ENCODE measurements at regions not wholly inside any gene's neighbourhood (a gene's known extent, or its start where the extent isn't known, plus 50 kb on each side); places are given as distances from the start of the nearest gene placed in this dataset.
"Not testable (repeated sequence)": the region's sequence is repeated elsewhere in the genome, so short reads cannot be mapped to it uniquely, and the experiment has no call there.

DNA sequence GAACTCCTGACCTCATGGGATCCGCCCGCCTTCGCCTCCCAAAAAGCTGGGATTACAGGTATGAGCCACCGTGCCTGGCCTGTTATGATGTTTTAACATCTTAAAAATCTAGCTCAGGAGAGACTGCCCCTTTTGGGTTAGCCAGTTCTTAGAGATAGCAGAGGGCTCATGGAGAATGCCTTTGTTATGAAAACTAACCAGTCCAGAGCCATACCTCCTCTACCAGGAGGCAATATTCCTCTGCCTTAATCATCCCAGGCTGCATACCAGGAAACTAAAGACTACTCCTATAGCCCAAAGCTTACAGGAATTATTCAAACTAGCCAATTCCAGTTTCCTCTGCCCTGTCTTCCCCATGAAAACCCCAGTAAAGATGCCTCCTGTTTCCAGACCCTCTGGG is 96.0 kb upstream of the MDM1 start:
- no peak for DNase-seq

DNA sequence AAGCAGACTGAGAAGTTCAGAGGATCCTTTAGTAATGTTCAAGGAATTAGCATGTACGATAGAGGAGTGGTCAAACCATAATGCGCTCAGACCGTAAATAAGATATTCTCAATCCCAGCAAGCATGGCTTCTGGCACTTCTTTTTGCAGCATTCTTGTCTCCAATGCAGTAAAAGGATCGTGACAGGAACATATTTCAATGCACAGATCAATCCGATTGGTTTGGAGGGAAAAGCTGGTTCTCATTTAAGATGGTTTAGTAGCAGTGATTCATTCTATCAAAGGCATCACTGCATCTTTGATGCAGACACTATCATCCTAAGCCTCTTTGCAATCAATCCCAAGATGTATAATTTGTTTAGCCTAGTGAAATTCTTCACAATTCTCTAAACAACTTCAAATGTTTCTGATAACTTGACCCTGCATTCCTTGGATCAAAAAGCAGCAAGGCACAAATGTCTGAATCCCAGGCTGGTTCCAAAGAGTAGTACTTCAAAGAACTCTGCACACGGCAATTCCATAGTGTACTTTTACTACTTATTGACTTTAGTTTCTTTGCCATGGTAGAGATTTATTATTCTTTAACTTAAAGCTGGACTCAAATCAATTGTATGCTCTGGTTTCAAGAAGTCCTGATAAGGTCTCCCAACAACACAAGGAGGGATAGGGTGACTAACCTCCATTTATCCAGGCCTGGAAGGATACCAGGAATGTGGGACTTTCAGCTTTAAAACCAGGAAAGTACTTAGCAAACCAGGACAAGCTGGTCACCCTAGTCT is 96.8 kb upstream of the MDM1 start:
- DNase-seq = no peak

DNA sequence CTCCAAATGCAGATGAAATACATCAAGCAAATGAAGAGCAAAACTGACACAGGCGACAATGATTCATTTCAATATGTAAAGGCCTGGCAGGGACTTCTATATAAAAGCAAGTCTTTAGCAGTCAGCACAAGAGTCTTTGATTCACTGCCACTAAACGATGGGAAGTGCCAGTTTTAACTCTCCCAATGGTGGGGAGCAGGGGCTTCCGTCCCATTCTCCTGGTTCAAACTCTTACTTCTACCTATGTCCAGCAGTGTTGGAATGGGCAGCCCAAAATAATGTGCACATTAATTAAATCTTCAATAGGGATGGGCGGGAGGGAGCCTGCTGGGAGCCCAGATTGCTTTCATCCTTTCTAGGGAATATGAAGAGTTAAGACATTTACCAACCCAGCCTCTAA is 97.5 kb upstream of the MDM1 start:
- no peak for DNase-seq

DNA sequence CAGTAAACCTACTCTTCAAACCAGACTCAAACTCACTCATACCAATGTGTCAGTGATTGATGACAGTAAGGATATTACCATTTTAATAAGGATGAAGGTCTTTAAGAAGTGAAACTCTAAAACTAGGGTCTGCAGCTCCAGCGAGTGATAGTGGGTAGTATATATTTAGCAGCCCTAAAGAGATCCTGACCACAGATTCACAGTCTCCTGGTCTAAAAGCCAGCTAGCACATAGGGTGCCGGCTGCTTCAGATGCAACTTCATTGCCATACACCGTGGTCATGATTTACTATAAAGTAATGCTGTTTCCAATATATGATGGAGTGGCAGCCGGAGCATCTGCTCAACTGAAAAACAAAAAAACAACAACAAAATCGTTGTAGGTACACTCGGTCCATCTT is 99.6 kb upstream of the MDM1 start:
- no peak for DNase-seq

GRCh38 chr12:68432622-68433021 is 100.5 kb upstream of the MDM1 start:
- DNase-seq = no peak

DNA sequence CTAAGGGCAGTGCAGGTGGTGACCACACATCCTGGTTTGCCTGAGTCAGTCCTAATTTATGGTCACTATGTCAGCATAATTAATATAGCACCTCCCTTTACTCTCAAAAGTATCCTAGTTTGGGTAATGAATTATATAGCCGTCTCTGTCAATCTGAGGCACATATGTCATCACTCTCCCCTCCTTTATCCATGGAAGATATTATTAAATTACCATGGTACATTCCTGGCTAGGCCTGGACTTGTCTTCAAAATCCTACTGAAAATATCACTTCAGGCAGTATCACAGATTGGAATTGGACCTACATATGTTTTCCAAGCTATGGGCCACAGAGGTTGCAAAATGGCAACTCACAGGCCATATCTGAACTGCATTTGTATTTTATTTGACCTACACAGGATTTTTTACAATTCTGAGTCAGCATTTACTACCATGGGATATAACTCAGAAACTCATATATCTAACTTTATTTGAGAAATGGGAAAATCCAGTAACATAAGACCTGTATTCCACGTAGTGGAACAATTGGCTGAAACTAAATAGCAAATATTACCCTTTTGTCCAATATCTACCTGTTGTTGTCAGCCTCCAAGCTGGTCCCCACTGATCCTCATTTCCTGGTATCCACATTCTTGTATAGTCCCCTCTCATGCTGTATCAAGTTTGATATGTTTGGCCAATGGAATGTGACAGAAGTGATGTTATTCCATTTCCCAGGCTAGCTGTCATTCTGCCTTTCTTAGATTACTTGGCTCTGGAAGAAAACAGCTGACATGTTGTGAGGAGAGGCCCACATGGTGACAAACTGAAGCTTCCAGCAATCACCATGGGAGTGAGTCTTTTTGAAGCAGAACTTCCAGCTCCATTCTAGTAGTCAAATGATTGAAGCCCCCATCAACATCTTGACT is 102.5 kb upstream of the MDM1 start:
- DNase-seq = no peak

DNA sequence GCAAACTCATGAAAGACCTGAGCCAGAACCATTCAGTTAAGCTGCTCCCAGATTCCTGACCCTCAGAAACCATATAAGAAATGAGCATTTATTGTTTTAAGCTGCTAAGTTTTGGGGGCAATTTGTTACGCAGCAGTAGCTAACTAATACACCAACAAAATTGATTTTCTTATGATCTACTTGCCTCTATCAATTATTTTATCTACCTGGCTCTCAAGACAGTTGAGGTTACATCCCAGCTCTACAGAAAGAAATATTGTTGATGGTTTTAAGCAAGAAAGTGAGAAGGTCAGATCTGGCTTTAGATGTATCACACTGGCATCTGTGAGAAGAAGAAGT is 103.1 kb upstream of the MDM1 start:
- DNase-seq = no peak

DNA sequence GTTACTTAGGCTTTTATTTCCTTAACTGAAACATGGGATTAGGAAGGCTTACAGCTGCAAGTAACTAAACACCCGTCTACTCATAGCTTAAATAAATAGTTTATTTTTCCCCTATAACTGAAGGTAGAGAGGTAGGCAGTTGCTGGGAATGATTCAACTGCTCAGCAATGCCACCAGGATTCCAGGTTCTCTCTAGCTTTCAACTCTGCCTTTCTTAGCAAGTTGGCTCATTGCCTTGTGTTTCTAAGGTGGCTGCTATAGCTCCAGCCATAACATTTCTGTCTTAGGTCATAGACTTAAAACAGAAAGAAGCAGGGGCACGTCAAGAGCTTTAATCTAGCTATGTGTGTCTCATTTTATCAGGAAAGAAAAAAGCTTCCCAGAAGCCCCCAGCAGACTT is 103.7 kb upstream of the MDM1 start:
- no peak for DNase-seq

DNA sequence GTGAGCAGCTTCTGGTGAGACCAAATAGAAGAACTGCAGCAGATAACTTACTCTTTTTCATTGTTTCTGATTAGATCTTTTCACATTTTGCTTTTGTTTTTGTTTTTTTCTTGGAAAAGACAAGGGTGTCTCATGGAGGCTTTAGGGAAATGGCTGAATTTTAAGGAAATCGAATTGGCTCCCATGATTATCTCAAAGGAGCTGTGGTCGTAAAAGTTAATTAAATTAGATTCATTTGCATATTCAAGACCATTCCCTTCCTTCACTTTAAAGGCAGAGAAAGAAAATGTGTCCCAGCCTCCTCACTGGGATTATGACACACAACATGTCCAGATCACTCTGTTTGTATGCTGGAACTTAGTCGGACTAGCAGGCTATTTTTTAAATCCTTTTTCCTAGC is 106.4 kb upstream of the MDM1 start:
- no peak for DNase-seq

DNA sequence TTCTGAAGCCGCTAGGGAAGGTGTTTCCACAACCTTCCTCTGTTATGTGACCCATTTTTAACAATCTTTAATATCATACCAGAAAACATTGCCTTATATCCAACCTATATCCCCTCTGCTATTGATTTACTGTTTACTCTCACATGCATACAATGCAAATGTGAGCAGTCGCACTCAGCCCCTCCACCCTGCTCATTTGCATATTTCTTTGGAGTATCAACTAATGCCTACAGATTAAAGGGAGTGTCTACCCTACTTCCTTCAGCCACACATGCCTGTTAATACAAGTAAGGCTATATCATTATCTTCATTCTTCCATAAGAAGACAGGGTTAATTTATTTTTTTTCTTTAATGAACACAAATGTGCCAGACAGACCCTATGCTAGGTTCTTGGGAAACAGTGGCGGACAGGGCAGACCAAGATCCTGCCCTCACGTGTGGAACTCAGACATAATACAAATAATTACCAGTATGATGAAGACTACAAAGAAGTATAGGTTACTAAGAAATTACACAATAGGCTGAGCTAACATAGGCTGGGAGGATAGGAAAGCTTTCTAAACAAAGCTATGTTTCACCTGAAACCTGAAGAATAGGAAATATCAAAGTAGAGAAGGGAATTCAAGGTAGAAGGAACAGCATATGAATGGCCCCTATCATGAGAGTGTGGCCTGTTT is 107.3 kb upstream of the MDM1 start:
- DNase-seq = no peak

GRCh38 chr12:68440068-68440581 is 108.0 kb upstream of the MDM1 start:
- DNase-seq = no peak

- DNase-seq = no peak
Observed at GRCh38 chr12:68441167-68441566, 109.0 kb upstream of the MDM1 start.

GRCh38 chr12:68442353-68442972 is 110.3 kb upstream of the MDM1 start:
- not testable (repeated sequence) for DNase-seq

DNA sequence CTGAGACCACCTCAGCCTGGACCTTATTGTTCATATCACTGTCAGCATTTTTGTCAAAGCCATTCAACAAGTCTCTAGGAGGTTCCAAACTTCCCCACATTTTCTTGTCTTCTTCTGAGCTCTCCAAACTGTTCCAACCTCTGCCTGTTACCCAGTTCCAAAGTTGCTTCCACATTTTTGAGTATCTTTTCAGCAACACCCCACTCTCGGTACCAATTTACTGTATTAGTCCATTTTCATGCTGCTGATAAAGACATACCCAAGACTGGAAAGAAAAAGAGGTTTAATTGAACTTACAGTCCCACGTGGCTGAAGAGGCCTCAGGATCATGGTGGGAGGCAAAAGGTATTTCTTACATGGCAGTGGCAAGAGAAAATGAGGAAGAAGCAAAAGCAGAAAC is 111.5 kb upstream of the MDM1 start:
- not testable (repeated sequence) for DNase-seq

DNA sequence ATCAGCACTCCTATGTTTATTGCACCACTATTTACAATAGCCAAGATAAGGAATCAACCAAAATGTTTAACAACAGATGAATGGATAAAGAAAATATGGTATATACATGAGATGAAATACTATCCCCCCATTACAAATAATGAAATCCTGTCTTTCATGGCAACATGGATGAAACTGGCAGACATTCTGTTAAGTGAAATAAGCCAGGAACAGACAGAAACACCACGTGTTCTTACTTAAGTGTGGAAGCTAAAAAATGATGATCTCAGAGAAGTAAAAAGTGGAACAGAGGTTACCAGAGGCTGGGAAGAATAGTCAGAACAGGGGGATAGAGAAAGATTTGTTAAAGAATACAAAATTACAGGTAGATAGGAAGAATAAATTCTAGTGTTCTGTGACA is 113.7 kb upstream of the MDM1 start:
- peak; percentile 4 to 20 for DNase-seq

DNA sequence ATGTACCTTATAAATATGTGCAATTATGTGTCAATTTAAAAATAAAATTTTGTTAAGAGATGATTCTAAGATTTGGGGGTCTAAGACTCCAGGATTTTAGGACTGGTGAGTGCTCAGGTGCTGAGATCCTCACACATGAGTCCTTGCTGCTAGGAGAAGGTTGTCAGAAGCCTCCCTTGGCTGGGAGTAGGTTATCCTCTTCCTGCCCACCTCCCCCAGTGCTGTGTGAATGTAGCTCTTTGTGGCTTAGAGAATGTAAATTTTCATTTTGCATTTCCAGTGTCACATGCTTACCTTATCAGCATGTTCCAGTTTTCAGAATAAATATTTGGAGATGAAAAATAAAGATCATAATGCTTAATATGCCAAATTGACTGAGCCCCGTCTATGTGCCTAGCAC is 114.2 kb upstream of the MDM1 start:
- no peak for DNase-seq

- peak; percentile 45 to 73 for DNase-seq
Observed at GRCh38 chr12:68446901-68447796, 115.0 kb upstream of the MDM1 start.

DNA sequence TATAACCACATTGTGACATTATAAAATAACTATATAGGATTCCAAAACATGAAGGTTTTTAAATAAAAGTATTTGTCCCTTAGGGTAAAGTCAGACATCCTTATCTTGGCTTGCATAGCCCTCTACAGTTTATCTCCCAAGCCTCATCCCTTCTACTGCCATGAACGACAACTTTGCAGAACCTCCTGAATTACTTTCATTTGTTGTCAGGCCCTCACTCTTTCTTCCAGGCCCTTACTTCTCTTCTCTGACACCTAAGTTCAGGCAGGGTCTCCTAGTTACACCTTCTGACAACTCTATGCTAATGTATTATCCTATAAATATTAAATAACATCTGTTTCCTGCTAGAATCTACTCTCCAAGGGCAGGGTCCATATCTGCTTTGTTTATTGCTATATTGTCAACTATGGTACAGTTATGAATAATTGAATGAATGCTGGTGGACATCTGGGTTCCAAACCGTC is 115.7 kb upstream of the MDM1 start:
- DNase-seq = no peak

- no peak for DNase-seq
Observed at GRCh38 chr12:68449196-68449595, 117.0 kb upstream of the MDM1 start.

- DNase-seq = no peak
Observed at GRCh38 chr12:68450947-68451260, 118.7 kb upstream of the MDM1 start.

- DNase-seq = peak; percentile 46 to 53
Observed at GRCh38 chr12:68451261-68452077, 119.3 kb upstream of the MDM1 start.
